SK-N-SH treated with all-trans-retinoic acid at 6 μM for 48 hours (cell line): ENCODE measurements at regions not wholly inside any gene's neighbourhood (a gene's known extent, or its start where the extent isn't known, plus 50 kb on each side); places are given as distances from the start of the nearest gene placed in this dataset.

Experiments
- ARNTL ChIP-seq: fragments of 450-650 bp; formaldehyde crosslinking; IDR thresholded peaks from 2 replicates; pipeline ENCODE4 v1.5.0; 2020; ENCODE audit warnings: low read depth, mild to moderate bottlenecking, moderate library complexity, borderline replicate concordance
- ESRRG ChIP-seq: fragments of 250-450 bp; sonication (Bioruptor Pico); IDR thresholded peaks from 2 replicates; pipeline ENCODE4 v1.6.1; 2021; ENCODE audit warnings: mild to moderate bottlenecking
- POU6F1 ChIP-seq: fragments of 250-450 bp; sonication (Bioruptor Pico); IDR thresholded peaks from 2 replicates; pipeline ENCODE4 v1.8.0; 2021; ENCODE audit warnings: low read depth, mild to moderate bottlenecking, moderate library complexity, borderline replicate concordance
- ZC3H10 ChIP-seq: fragments of 250-450 bp; sonication (Bioruptor Pico); IDR thresholded peaks from 2 replicates; pipeline ENCODE4 v1.5.1; 2021; ENCODE audit warnings: mild to moderate bottlenecking, moderate library complexity
- ZNF565 ChIP-seq: fragments of 450-650 bp; formaldehyde crosslinking; conservative IDR thresholded peaks from 2 replicates; pipeline ENCODE4 v1.5.0; 2020; ENCODE audit warnings: low read depth, mild to moderate bottlenecking, moderate library complexity

DNA sequence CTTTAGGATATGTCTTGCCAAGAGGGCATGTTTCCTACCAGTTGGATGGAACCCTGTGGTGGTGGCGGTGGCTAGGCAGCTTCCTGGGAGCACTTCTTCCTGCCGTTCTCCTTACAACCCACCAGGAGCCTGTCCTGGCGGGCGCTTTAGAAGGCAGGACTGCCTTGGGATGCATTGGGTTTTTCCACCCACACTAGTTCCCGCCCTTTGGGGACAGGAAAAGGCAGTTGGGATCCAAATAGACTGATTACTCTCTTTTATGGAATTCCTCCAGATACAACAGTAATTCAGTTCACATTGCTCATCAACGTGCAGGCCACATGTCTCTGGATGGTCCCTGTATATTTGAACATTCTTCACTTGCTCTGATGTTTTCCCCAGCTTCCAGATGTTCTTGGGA is 305.7 kb upstream of the SSTR1 start:
- TF ChIP-seq ARNTL (no peak), POU6F1 (CRISPR knock-in tag) (no peak), ESRRG (CRISPR knock-in tag) (no peak), ZC3H10 (CRISPR knock-in tag) (no peak), ZNF565 (CRISPR knock-in tag) (no peak)
